NT2/D1 (cell line): ENCODE measurements at regions not wholly inside any gene's neighbourhood (a gene's known extent, or its start where the extent isn't known, plus 50 kb on each side); places are given as distances from the start of the nearest gene placed in this dataset.
"Not testable (repeated sequence)": the region's sequence is repeated elsewhere in the genome, so short reads cannot be mapped to it uniquely, and the experiment has no call there.

Source experiments
- SUZ12 ChIP-seq: IDR thresholded peaks from 2 replicates; pipeline ENCODE4 v1.6.1; 2011; ENCODE audit not compliant: insufficient read length, insufficient read depth; ENCODE audit errors: extremely low read depth
- YY1 ChIP-seq: IDR thresholded peaks from 2 replicates; pipeline ENCODE4 v1.6.1; 2011; ENCODE audit not compliant: insufficient read length, insufficient read depth
- ZNF274 ChIP-seq: IDR thresholded peaks from 2 replicates; pipeline ENCODE4 v1.6.1; 2011; ENCODE audit warnings: mild to moderate bottlenecking, low read depth, low read length

DNA sequence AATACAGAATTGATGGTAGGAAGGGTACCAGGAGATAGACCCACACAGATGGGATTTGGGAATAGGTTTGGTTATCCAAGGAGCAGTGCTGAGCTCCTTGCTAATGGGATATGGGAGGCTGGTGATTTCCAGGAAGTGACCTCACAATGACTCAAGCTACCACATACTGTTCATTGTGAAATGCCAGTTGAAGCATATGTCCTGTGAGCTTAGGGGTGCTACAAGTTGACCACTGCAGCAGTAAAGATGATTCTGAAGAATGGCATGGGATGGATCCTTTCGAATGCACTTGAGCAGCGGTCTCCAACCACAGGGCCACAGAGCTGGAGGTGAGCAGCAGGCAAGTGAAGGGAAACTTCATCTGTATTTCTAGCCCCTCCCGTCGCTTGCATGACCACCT lies 158.2 kb downstream of the RALA start:
- not testable (repeated sequence) for TF ChIP-seq YY1, SUZ12, ZNF274
